ENCODE measurements at regions not wholly inside any gene's neighbourhood (a gene's known extent, or its start where the extent isn't known, plus 50 kb on each side); places are given as distances from the start of the nearest gene placed in this dataset.

DNA sequence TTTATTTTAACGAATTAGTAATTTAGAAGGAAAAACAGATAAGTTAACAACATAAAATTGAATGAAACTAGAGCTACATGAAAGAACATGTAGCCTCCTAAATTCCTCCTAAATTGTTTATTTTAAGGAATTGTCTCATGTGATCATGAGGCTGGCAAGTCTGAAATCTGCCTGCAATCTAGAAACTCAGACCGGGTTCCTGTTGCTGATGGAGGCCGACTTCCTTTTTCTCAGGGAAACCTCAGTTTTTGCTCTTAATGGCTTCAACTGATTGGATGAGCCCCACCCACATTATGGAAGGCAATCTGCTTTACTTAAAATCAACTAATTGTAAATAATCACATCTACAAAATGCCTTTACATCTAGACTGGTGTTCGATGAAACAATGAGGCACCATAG, 205.0 kb upstream of the ADRA1D start:
- TF ChIP-seq, protein P1, sequence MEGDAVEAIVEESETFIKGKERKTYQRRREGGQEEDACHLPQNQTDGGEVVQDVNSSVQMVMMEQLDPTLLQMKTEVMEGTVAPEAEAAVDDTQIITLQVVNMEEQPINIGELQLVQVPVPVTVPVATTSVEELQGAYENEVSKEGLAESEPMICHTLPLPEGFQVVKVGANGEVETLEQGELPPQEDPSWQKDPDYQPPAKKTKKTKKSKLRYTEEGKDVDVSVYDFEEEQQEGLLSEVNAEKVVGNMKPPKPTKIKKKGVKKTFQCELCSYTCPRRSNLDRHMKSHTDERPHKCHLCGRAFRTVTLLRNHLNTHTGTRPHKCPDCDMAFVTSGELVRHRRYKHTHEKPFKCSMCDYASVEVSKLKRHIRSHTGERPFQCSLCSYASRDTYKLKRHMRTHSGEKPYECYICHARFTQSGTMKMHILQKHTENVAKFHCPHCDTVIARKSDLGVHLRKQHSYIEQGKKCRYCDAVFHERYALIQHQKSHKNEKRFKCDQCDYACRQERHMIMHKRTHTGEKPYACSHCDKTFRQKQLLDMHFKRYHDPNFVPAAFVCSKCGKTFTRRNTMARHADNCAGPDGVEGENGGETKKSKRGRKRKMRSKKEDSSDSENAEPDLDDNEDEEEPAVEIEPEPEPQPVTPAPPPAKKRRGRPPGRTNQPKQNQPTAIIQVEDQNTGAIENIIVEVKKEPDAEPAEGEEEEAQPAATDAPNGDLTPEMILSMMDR (IDR thresholded peaks at IDR 0.05), result no peak
- no peak for TF ChIP-seq POLR2A (IDR thresholded peaks at IDR 0.05)

Data from uterus (tissue), 2 donors.